ENCODE measurements at regions not wholly inside any gene's neighbourhood (a gene's known extent, or its start where the extent isn't known, plus 50 kb on each side); places are given as distances from the start of the nearest gene placed in this dataset.

DNA sequence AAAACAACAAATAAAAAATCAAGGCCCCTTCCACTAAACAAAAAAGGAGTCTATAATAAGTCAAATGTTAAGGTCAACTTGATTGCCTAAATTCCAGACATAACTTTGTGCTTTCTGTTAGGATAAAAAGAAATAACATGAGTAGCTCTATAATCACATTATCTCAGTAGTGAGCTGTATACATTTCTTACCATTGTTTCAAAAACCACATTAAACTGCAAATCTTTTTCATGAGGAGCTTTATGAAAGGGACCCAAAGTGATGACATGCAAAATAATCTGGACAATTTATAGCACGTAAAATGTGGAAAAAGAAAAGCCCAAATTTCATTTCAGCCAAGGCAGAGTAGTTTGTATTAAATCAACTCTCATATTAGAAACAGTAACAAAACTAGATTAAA is 269.2 kb downstream of the KLF12 start:
- no peaks in the 10 kb centered on the region for H3K9me3 ChIP-seq (ENCODE audit: control insufficient read depth, insufficient read depth, low read depth, low read length)
- H3K27me3 ChIP-seq (ENCODE audit: control insufficient read depth, insufficient read depth, low read length) = no peaks in the 10 kb centered on the region
- BruUV-seq (replicated peaks) = no TSS peak
- H3K4me3 ChIP-seq (ENCODE audit: low read depth in 2 of 2, low read length in 2 of 2) = no peak overlapping the region
- POLR2A ChIA-PET = no interaction called here
- in situ Hi-C loops (cut with HindIII; ENCODE audit: low pct_unique_long_range_greater_than_20kb, low sequenced_read_pairs) = no loop called here
- no peak overlapping the region for H3K27ac ChIP-seq (ENCODE audit: low read length)
- no peaks in the 10 kb centered on the region for H3K36me3 ChIP-seq (ENCODE audit: control insufficient read depth, insufficient read depth, low read length)
- intact Hi-C loops (cut with micrococcal nuclease; ENCODE audit: unreplicated experiment) = no loop called here
- no peaks in the 10 kb centered on the region for H3K4me1 ChIP-seq (ENCODE audit: control insufficient read depth, insufficient read depth, low read length)
- DNase-seq (ENCODE audit: low read depth, low spot score) (no peak), ATAC-seq (no peak)
- TF ChIP-seq SIN3A (IDR thresholded peaks at IDR 0.05; ENCODE audit: borderline replicate concordance, insufficient read depth, low read depth, low read length) = no peak
- no peak for TF ChIP-seq POLR2AphosphoS5 (IDR thresholded peaks at IDR 0.05; ENCODE audit: low read depth, low read length)
- no peak for TF ChIP-seq TCF7L2 (IDR thresholded peaks at IDR 0.05; ENCODE audit: low read depth, low read length)
- TF ChIP-seq, protein P1, sequence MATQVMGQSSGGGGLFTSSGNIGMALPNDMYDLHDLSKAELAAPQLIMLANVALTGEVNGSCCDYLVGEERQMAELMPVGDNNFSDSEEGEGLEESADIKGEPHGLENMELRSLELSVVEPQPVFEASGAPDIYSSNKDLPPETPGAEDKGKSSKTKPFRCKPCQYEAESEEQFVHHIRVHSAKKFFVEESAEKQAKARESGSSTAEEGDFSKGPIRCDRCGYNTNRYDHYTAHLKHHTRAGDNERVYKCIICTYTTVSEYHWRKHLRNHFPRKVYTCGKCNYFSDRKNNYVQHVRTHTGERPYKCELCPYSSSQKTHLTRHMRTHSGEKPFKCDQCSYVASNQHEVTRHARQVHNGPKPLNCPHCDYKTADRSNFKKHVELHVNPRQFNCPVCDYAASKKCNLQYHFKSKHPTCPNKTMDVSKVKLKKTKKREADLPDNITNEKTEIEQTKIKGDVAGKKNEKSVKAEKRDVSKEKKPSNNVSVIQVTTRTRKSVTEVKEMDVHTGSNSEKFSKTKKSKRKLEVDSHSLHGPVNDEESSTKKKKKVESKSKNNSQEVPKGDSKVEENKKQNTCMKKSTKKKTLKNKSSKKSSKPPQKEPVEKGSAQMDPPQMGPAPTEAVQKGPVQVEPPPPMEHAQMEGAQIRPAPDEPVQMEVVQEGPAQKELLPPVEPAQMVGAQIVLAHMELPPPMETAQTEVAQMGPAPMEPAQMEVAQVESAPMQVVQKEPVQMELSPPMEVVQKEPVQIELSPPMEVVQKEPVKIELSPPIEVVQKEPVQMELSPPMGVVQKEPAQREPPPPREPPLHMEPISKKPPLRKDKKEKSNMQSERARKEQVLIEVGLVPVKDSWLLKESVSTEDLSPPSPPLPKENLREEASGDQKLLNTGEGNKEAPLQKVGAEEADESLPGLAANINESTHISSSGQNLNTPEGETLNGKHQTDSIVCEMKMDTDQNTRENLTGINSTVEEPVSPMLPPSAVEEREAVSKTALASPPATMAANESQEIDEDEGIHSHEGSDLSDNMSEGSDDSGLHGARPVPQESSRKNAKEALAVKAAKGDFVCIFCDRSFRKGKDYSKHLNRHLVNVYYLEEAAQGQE (IDR thresholded peaks at IDR 0.05; ENCODE audit: insufficient read depth in 1 of 2, low read depth in 2 of 2, low read length in 1 of 2) = no peak
- TF ChIP-seq, protein P2, sequence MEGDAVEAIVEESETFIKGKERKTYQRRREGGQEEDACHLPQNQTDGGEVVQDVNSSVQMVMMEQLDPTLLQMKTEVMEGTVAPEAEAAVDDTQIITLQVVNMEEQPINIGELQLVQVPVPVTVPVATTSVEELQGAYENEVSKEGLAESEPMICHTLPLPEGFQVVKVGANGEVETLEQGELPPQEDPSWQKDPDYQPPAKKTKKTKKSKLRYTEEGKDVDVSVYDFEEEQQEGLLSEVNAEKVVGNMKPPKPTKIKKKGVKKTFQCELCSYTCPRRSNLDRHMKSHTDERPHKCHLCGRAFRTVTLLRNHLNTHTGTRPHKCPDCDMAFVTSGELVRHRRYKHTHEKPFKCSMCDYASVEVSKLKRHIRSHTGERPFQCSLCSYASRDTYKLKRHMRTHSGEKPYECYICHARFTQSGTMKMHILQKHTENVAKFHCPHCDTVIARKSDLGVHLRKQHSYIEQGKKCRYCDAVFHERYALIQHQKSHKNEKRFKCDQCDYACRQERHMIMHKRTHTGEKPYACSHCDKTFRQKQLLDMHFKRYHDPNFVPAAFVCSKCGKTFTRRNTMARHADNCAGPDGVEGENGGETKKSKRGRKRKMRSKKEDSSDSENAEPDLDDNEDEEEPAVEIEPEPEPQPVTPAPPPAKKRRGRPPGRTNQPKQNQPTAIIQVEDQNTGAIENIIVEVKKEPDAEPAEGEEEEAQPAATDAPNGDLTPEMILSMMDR (IDR thresholded peaks at IDR 0.05) = no peak
- CTCF ChIA-PET = no interaction called here

DNA sequence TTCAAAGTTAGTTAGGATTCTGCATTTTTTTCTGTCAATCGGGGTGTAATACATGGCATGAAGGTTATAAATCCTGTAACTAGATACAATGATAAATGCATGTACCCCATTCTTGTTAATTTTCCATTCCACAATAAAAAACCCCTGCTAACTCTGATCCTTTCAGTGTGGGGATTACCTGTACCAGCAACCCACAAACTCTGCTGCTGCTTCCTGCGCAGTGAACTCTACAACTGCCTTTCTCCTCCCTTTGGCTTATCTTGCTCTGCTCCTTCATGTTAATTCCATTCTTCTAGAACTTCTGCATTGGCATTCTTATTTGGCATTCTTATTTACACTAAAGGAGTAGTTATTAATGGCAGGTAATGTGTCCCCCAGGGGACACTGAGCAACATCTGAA is 273.1 kb downstream of the KLF12 start:
- Histone ChIP-seq H3K4me1 (ENCODE audit: control insufficient read depth, insufficient read depth, low read length) (no peaks in the 10 kb centered on the region), H3K27me3 (ENCODE audit: control insufficient read depth, insufficient read depth, low read length) (no peaks in the 10 kb centered on the region), H3K4me3 (ENCODE audit: low read depth in 2 of 2, low read length in 2 of 2) (no peak overlapping the region), H3K27ac (ENCODE audit: low read length) (no peak overlapping the region), H3K36me3 (ENCODE audit: control insufficient read depth, insufficient read depth, low read length) (no peaks in the 10 kb centered on the region), H3K9me3 (ENCODE audit: control insufficient read depth, insufficient read depth, low read depth, low read length) (no peaks in the 10 kb centered on the region)
- ATAC-seq = no peak
- BruUV-seq (replicated peaks) = no TSS peak
- in situ Hi-C loops (cut with HindIII; ENCODE audit: low pct_unique_long_range_greater_than_20kb, low sequenced_read_pairs) = no loop called here
- DNase-seq (ENCODE audit: low read depth, low spot score) = no peak
- ChIA-PET POLR2A (no interaction called here), CTCF (no interaction called here)
- TF ChIP-seq POLR2AphosphoS5 (IDR thresholded peaks at IDR 0.05; ENCODE audit: low read depth, low read length) (no peak), SIN3A (IDR thresholded peaks at IDR 0.05; ENCODE audit: borderline replicate concordance, insufficient read depth, low read depth, low read length) (no peak)
- TF ChIP-seq, protein P1 (IDR thresholded peaks at IDR 0.05; ENCODE audit: insufficient read depth in 1 of 2, low read depth in 2 of 2, low read length in 1 of 2) = no peak
- intact Hi-C loops (cut with micrococcal nuclease; ENCODE audit: unreplicated experiment) = no loop called here
